Left colon (tissue), 2 donors: ENCODE measurements at regions not wholly inside any gene's neighbourhood (a gene's known extent, or its start where the extent isn't known, plus 50 kb on each side); places are given as distances from the start of the nearest gene placed in this dataset.

Experiments used
- ATAC-seq: fragments of 200-7000 bp; cut with Tn5 transposase; one replicate; pipeline ENCODE4 v1.9.1; 2020; ENCODE audit warnings: mild to moderate bottlenecking, moderate library complexity
- DNase-seq, 2 donors: peaks; one replicate each; pipeline ENCODE4 v3.0.0-alpha.2; 2020
- intact Hi-C, 2 donors: fragments of 100-400 bp; cut with DNase I in 1 of 2; cut with micrococcal nuclease in 1 of 2; formaldehyde crosslinking; loops; one replicate each; pipeline versions ENCODE4 v1.11.2 to v1.14.0; 2022; cut with DNase I, micrococcal nuclease
- donor health status: DM: no; HTN: no; CAD: no.
- donor health status: DM: yes; HTN: yes; CAD: no.

DNA sequence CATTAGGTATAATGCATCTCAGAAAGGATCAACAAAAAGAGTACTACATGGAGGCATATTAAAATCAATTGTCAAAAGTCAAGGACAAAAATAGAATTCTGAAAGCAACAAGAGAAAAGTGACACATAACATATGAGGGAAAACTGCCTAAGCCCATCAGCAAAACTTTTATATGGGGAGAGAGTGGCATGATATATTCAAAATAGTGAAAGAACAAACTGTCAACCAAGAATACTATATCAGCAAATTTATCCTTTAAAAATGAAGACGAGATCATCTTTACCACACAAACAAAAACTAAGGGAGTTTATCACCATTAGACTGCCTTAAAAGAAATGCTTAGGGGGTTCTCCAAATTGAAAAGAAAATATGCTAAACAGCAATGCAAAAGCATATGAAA lies 86.4 kb upstream of the CHRDL1 start:
- DNase-seq (no peak), ATAC-seq (no peak)
- intact Hi-C loops, result no loop called here

DNA sequence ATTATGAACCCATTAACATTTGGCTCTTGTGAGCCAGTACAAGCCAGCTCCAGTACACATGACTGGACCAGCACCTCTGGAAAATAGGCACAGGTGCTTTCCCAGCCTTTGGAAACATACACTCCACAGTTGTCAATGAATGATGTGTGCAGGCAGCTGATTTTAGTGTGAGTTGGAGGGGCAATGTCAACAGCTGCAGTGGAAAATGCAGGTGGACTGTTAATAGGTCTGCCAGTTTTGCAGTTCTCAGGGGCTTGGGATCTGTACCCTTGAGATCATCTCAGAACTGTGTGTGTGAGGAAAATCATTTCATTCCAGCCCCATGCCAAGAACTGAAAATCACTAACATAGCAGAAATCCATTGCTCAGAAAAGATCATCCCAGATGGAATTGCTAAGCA lies 81.7 kb upstream of the CHRDL1 start:
- DNase-seq (no peak), ATAC-seq (no peak)
- intact Hi-C loops, result no loop called here

DNA sequence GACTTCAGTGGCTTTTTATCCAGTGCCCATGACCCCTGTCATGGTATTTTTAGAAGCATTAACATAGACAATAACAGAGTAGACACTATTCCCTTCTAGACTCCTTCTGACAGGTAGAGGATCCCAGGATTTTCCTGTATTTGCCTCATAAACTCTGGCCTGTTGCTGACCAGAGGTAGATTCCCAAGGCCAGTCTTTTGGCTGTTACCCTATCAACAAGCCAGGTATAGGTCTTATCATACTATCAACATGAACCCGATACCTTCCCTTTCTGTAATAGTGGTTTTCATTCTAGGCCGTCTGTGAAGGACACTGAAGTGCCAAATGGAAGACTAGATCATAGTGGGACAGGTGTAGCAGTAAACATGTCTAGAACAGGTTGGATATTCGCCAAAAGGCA lies 76.2 kb upstream of the CHRDL1 start:
- no peak for ATAC-seq
- intact Hi-C loops, result no loop called here
- no peak for DNase-seq

DNA sequence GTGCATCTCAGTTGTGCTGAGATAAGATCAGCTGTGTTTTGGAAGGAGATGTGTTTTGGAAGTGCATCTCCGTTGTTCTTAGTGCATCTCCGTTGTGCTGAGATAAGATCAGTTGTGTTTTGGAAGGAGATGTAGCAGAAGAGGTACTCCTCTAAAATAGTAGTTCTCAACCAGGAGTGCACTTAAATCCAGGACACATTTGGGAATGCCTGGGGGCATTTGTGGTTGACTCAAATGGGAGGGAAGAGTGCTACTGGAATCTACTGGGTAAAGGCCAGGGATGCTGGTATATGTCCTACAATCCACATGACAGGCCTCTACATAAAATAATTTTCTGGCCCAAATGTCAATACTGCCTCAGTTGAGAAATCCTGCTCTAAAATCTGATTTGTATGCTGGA lies 70.8 kb upstream of the CHRDL1 start:
- intact Hi-C loops, result no loop called here
- no peak for DNase-seq
- ATAC-seq, result no peak

DNA sequence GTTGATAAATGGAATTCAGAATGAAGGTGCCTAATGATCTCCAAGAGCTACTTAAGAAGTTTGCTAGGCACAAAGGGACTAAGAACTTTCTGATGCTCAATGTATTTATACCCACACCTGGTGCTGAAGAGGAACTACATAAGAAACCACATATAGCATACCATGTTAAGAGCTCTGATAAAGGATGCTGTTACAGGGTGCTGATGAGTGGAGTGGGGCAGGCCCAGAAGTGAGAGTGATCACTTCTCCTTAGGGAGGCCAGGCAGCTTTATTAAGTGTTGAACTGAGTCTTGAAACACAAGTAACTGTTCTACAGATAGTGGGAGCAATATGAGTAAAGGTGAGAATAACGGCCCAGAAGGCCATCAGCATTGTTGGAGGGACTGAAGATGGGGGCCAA lies 68.3 kb upstream of the CHRDL1 start:
- intact Hi-C loops, result no loop called here
- DNase-seq (no peak), ATAC-seq (no peak)

DNA sequence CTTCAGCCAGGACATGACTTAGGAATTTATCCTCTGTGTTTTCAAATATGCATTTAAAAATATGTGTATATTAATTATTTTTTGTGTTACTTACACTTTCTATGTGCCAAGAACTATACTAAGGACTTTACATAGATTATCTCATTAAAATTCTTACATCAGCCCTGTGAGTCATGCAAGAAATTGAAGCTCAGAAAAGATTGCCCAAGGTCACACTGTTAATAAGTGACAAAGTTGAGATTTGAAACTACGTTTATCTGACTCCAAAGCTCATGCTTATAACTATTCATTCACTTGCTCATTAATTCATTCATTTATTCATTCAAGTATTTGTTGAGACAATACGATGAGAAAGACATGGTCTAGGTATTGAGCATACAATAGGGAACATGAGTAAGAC lies 62.9 kb upstream of the CHRDL1 start:
- no peak for ATAC-seq

DNA sequence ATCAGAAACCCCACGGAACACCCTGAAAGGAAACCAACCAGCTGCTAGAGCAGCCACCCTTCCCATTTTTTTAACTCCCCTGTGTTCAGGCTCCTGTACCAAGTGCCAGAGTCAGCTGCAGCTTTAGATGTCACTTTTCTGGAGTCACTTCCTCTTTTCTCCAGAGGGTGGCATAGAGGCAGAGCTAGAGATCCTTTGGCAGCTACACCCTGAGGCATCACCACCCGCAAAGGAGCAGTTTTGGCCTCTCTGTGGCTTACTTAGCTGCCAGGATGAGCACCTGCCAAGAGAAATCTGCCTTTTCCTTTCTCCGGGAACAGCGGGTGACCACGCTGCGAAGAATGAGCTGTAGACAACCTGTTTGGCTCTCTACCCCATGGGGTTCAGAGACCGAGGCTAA lies 58.0 kb upstream of the CHRDL1 start:
- DNase-seq (no peak), ATAC-seq (peak; percentile 52)
- intact Hi-C loops, result no loop called here

More for the DNA sequence above, 62.9 kb upstream of the CHRDL1 start:
- no peak for DNase-seq
- intact Hi-C loops, result no loop called here

DNA sequence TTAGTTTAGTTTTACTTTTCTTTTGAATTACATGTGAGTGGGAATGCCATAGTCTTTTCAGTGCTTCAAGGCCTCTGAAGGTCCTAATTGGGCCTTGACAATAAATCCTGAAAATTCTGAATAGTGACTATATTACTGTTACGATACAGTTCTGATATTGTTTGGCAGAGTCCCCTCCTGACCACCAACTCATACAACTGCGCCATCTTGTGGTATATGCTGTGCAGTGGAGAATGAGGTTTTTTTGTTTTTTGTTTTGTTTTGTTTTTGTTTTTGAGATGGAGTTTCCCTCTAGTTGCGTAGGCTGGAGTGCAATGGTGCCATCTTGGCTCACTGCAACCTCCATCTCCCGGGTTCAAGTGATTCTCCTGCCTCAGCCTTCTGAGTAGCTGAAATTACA lies 56.6 kb upstream of the CHRDL1 start:
- intact Hi-C loops, result no loop called here
- no peak for ATAC-seq
- no peak for DNase-seq

DNA sequence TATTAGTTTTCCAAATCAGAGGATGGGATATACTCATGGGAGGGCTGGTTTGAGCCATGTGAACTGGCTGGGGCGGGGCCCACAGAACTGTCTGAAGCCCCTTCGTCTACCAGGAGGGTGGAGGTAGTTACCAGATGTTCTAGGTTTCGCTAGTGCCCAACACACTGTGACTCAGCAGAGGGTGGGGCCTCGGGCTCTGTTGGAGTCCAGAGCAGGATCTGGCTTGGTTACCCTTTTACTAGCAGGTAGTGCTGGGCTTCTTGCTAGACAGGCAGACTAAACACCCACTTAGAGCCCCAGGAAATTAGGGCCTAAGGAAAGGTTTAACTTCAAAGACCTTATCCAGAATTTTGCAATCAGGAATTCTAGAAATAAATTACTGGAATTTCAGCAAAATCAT lies 56.2 kb upstream of the CHRDL1 start:
- DNase-seq (no peak), ATAC-seq (no peak)
- intact Hi-C loops, result no loop called here

DNA sequence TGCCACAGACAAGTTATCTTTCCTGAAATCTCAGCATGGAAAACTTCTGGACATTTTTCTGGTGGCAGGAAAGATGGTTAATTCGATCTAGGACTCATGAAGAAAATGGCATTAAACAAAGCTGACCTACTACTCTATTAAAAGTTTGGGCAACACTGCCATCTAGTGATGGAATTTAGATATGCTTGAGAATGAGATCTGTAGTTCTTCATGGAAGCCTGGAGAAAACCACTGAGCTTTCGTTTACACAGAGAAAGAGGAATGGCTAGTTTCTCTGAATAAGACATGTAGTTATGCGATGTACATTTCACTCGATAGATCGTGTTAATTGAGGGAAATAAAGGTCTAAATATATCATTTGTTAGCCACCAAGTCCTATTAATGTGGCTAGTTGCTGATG lies 51.7 kb upstream of the CHRDL1 start:
- intact Hi-C loops, result loop anchor here in 1 of 2 donors (2.0 kb wide), 1 partner anchor 397 kb away; no protein-coding TSS in a partner anchor
- DNase-seq, result no peak
- ATAC-seq, result peak; percentile 69

DNA sequence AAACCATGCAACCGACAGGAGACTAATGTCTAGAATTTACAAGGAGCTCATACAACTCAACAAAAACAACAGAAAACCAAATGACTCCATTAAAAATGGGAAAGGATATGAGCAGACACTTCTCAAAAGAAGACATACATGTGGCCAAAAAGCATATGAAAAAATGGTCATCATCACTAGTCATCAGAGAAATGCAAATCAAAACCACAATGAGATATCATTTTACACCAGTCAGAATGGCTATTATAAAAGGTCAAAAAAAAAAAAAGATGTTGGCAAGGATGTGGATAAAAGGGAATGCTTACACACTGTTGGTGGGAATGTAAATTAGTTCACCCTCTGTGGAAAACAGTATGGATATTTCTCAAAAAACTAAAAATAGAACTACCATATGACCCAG lies 50.5 kb upstream of the CHRDL1 start:
- DNase-seq, result no peak
- intact Hi-C loops, result loop anchor here in 1 of 2 donors (2.0 kb wide), 1 partner anchor 395 kb away; no protein-coding TSS in a partner anchor
- ATAC-seq, result no peak
